Urothelium cell line (cell line): ENCODE measurements at regions not wholly inside any gene's neighbourhood (a gene's known extent, or its start where the extent isn't known, plus 50 kb on each side); places are given as distances from the start of the nearest gene placed in this dataset.
A peak's percentile ranks its signal among the peaks of the same experiment; 100 is the strongest.
"Not testable (repeated sequence)": the region's sequence is repeated elsewhere in the genome, so short reads cannot be mapped to it uniquely, and the experiment has no call there.

Experiments
- DNase-seq: peaks from one replicate; pipeline ENCODE4 v3.0.0; 2011; ENCODE audit warnings: low spot score, mixed read lengths
- FAIRE-seq: peaks from 2 replicates; lab custom pipeline; 2011; peaks lifted over from hg19 to GRCh38; lab: Jason Lieb, UNC

- DNase-seq = no peak
- no peak for FAIRE-seq
Observed at GRCh38 chr5:155482428-155482827, 468.9 kb downstream of the KIF4B start.

- FAIRE-seq (no peak), DNase-seq (no peak)
Observed at GRCh38 chr5:155485386-155485785, 471.8 kb downstream of the KIF4B start.

GRCh38 chr5:155489949-155490348 lies 476.4 kb downstream of the KIF4B start:
- FAIRE-seq (no peak), DNase-seq (no peak)

GRCh38 chr5:155492191-155492590 lies 478.6 kb downstream of the KIF4B start:
- DNase-seq = no peak
- no peak for FAIRE-seq

GRCh38 chr5:155504606-155505005 lies 491.1 kb downstream of the KIF4B start:
- DNase-seq (no peak), FAIRE-seq (no peak)

GRCh38 chr5:155507363-155507762 lies 493.8 kb downstream of the KIF4B start:
- no peak for FAIRE-seq
- DNase-seq = no peak

GRCh38 chr5:155508673-155509072 lies 495.1 kb downstream of the KIF4B start:
- no peak for DNase-seq
- no peak for FAIRE-seq

GRCh38 chr5:155512329-155512728 lies 498.8 kb downstream of the KIF4B start:
- FAIRE-seq (no peak), DNase-seq (no peak)

GRCh38 chr5:155514105-155514563 lies 500.6 kb downstream of the KIF4B start:
- no peak for DNase-seq
- no peak for FAIRE-seq

GRCh38 chr5:155522540-155522939 lies 509.0 kb downstream of the KIF4B start:
- DNase-seq (no peak), FAIRE-seq (no peak)

- no peak for DNase-seq
- FAIRE-seq = no peak
Observed at GRCh38 chr5:155529362-155529761, 515.8 kb downstream of the KIF4B start.

- no peak for FAIRE-seq
- peak; percentile 40 for DNase-seq
Observed at GRCh38 chr5:155530046-155530445, 516.5 kb downstream of the KIF4B start.

GRCh38 chr5:155532621-155533311 lies 519.2 kb downstream of the KIF4B start:
- FAIRE-seq = no peak
- peak; percentile 28 for DNase-seq

- FAIRE-seq (no peak), DNase-seq (no peak)
Observed at GRCh38 chr5:155540000-155540595, 526.5 kb downstream of the KIF4B start.

- no peak for FAIRE-seq
- DNase-seq = no peak
Observed at GRCh38 chr5:155546075-155546474, 532.5 kb downstream of the KIF4B start.

GRCh38 chr5:155554500-155554899 lies 540.9 kb downstream of the KIF4B start:
- FAIRE-seq = peak; percentile 56
- DNase-seq = peak; percentile 20

GRCh38 chr5:155556222-155556621 lies 542.7 kb downstream of the KIF4B start:
- no peak for FAIRE-seq
- no peak for DNase-seq

GRCh38 chr5:155556700-155557099 lies 543.1 kb downstream of the KIF4B start:
- FAIRE-seq (no peak), DNase-seq (no peak)

- DNase-seq (no peak), FAIRE-seq (no peak)
Observed at GRCh38 chr5:155562158-155562557, 548.6 kb downstream of the KIF4B start.

GRCh38 chr5:155564541-155564940 lies 551.0 kb downstream of the KIF4B start:
- no peak for DNase-seq
- FAIRE-seq = no peak

- FAIRE-seq (no peak), DNase-seq (no peak)
Observed at GRCh38 chr5:155575861-155576260, 562.3 kb downstream of the KIF4B start.

- FAIRE-seq = not testable (repeated sequence)
Observed at GRCh38 chr5:155586808-155587207, 573.3 kb downstream of the KIF4B start.

GRCh38 chr5:155587458-155587857 lies 573.9 kb downstream of the KIF4B start:
- DNase-seq = no peak
- no peak for FAIRE-seq

More at GRCh38 chr5:155586808-155587207, 573.3 kb downstream of the KIF4B start:
- not testable (repeated sequence) for DNase-seq
